CD14-positive monocyte (primary cell): ENCODE measurements at regions not wholly inside any gene's neighbourhood (a gene's known extent, or its start where the extent isn't known, plus 50 kb on each side); places are given as distances from the start of the nearest gene placed in this dataset.

Experiments
- DNase-seq, 3 donors: peaks; one replicate each; pipeline ENCODE4 v3.0.0-alpha.2; 2011 to 2022
- H2AFZ ChIP-seq: 2 replicates; pipeline ENCODE4 v1.6.0; 2012; ENCODE audit warnings: mild to moderate bottlenecking, low read depth, low read length, inconsistent platforms; ENCODE audit not compliant: insufficient read depth, poor library complexity, severe bottlenecking
- H3K27ac ChIP-seq, 2 donors: 1 replicate in 1 of 2; 2 replicates in 1 of 2; pipeline ENCODE4 v1.5.1; 2012 to 2013; ENCODE audit warnings: low read length in 2 of 2, control low read depth in 1 of 2, inconsistent platforms in 1 of 2, low read depth in 1 of 2, mild to moderate bottlenecking in 1 of 2
- H3K27me3 ChIP-seq, 2 donors: one replicate each; pipeline versions ENCODE4 v1.6.0 to v1.6.1; 2011 to 2013; ENCODE audit warnings: low read length in 2 of 2; ENCODE audit not compliant: control insufficient read depth in 2 of 2, insufficient read depth in 2 of 2
- H3K36me3 ChIP-seq, 2 donors: replicated peaks in 1 of 2; 1 replicate in 1 of 2; 2 replicates in 1 of 2; pipeline versions ENCODE4 v1.5.1 to v1.6.1; 2012 to 2013; ENCODE audit warnings: low read length in 2 of 2, control low read depth in 1 of 2, inconsistent platforms in 1 of 2, mild to moderate bottlenecking in 1 of 2; ENCODE audit not compliant: insufficient read depth in 2 of 2, control insufficient read depth in 1 of 2
- H3K4me1 ChIP-seq, 2 donors: 1 replicate in 1 of 2; 2 replicates in 1 of 2; pipeline versions ENCODE4 v1.5.1 to v1.6.1; 2012 to 2013; ENCODE audit warnings: low read length in 2 of 2, control low read depth in 1 of 2, inconsistent platforms in 1 of 2, mild to moderate bottlenecking in 1 of 2, moderate library complexity in 1 of 2; ENCODE audit not compliant: insufficient read depth in 2 of 2, control insufficient read depth in 1 of 2
- H3K4me2 ChIP-seq: replicated peaks from 2 replicates; pipeline ENCODE3; 2012; ENCODE audit warnings: low read length, moderate library complexity, mild to moderate bottlenecking; ENCODE audit not compliant: poor library complexity, severe bottlenecking; ENCODE audit errors: extremely low read depth
- H3K4me3 ChIP-seq, 3 experiments: fragments of 200-600 bp in 1 of 3; sonication (generic) in 1 of 3; replicated peaks in 1 of 3; 1 replicate in 2 of 3; 2 replicates in 1 of 3; pipeline ENCODE4 v1.5.1; 2011 to 2013; ENCODE audit warnings: low read length in 3 of 3, mild to moderate bottlenecking in 3 of 3, control low read depth in 2 of 3, low read depth in 2 of 3, inconsistent platforms in 1 of 3, moderate library complexity in 1 of 3
- H3K79me2 ChIP-seq: 2 replicates; pipeline ENCODE4 v1.6.0; 2012; ENCODE audit warnings: mild to moderate bottlenecking, control low read depth, inconsistent platforms, low read length, moderate library complexity; ENCODE audit not compliant: insufficient read depth
- H3K9ac ChIP-seq: 2 replicates; pipeline ENCODE4 v1.6.0; 2017; ENCODE audit warnings: low read length, mild to moderate bottlenecking; ENCODE audit not compliant: insufficient read depth, poor library complexity, severe bottlenecking
- H3K9me3 ChIP-seq, 2 donors: replicated peaks in 1 of 2; 1 replicate in 1 of 2; 2 replicates in 1 of 2; pipeline versions ENCODE4 v1.5.1 to v1.6.1; 2012 to 2013; ENCODE audit warnings: low read length in 2 of 2, control low read depth in 1 of 2; ENCODE audit not compliant: control insufficient read depth in 1 of 2, insufficient read depth in 1 of 2
- H4K20me1 ChIP-seq: 2 replicates; pipeline ENCODE4 v1.6.0; 2012; ENCODE audit warnings: mild to moderate bottlenecking, low read length, control low read depth, moderate library complexity; ENCODE audit not compliant: insufficient read depth
- H3K27ac Mint-ChIP-seq, 7 donors: one replicate each; pipeline ENCODE4 v1.8.0; 2020; ENCODE audit warnings: mild to moderate bottlenecking in 7 of 7, mixed read lengths in 7 of 7, moderate library complexity in 6 of 7, inconsistent platforms in 2 of 7
- H3K27me3 Mint-ChIP-seq, 3 donors: one replicate each; pipeline ENCODE4 v1.8.0; 2021 to 2022; ENCODE audit warnings: low read depth in 3 of 3, mild to moderate bottlenecking in 3 of 3, mixed read lengths in 3 of 3, moderate library complexity in 3 of 3, inconsistent platforms in 1 of 3
- H3K36me3 Mint-ChIP-seq, 2 donors: one replicate each; pipeline ENCODE4 v1.8.0; 2020; ENCODE audit warnings: mixed read lengths in 2 of 2, inconsistent platforms in 1 of 2, mild to moderate bottlenecking in 1 of 2
- H3K4me1 Mint-ChIP-seq: one replicate; pipeline ENCODE4 v1.8.0; 2020; ENCODE audit warnings: mild to moderate bottlenecking, mixed read lengths
- H3K4me3 Mint-ChIP-seq, 2 donors: one replicate each; pipeline ENCODE4 v1.8.0; 2020; ENCODE audit warnings: mild to moderate bottlenecking in 2 of 2, mixed read lengths in 2 of 2, moderate library complexity in 1 of 2
- H3K9me3 Mint-ChIP-seq, 7 donors: one replicate each; pipeline ENCODE4 v1.8.0; 2020 to 2022; ENCODE audit warnings: mixed read lengths in 7 of 7, mild to moderate bottlenecking in 6 of 7, moderate library complexity in 6 of 7, inconsistent platforms in 2 of 7
- WGBS: methylation state at CpG from one replicate; pipeline ENCODE4 v1.1.5; 2013; ENCODE audit warnings: missing lambda C conversion rate; ENCODE audit not compliant: insufficient coverage; 5-methylcytosine and 5-hydroxymethylcytosine counted together
- intact Hi-C, 2 donors: fragments of 100-400 bp; cut with micrococcal nuclease; formaldehyde crosslinking; loops; one replicate each; pipeline versions ENCODE4 v1.15.0 to v1.15.1; 2023
- TF ChIP-seq, protein P1 (sequence below): fragments of 200-600 bp; IDR thresholded peaks from one replicate; pipeline ENCODE4 v1.8.0; 2022; ENCODE audit warnings: antibody characterized with exemption, mild to moderate bottlenecking

DNA sequence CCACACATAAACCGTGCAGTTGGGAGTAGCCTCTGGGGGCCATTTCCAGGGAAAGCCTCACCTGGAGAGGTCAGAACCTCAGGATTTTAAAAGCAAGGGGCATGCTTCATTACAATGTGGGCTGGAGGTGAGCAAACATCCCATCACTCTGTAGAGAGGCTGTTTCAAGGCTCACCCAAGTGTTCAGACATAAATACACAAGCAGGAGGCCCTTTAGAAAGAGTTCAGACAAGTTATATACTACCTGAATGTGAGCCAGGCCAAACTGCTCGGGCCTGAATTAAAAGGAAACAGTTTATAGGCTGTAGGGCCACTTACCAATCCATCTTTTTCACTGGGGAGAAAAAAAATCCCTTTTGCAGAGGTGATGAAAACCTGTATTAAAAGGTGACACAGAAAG, 540.0 kb upstream of the ZEB2 start:
- WGBS = no CpG with 5 or more reads among the region's 2 CpGs
- H3K27ac ChIP-seq = no peak overlapping the region
- no peaks in the 10 kb centered on the region for H3K36me3 Mint-ChIP-seq
- no peaks in the 10 kb centered on the region for H4K20me1 ChIP-seq
- peaks cover 0 to 3% (median 2%) of the 10 kb centered on the region in 7 donors for H3K9me3 Mint-ChIP-seq
- no peak overlapping the region for H3K4me2 ChIP-seq
- intact Hi-C loops = no loop called here
- no peaks in the 10 kb centered on the region for H3K27me3 ChIP-seq
- H3K4me3 ChIP-seq = no peak overlapping the region
- no peak overlapping the region for H3K9ac ChIP-seq
- no peak for DNase-seq
- TF ChIP-seq, protein P1, sequence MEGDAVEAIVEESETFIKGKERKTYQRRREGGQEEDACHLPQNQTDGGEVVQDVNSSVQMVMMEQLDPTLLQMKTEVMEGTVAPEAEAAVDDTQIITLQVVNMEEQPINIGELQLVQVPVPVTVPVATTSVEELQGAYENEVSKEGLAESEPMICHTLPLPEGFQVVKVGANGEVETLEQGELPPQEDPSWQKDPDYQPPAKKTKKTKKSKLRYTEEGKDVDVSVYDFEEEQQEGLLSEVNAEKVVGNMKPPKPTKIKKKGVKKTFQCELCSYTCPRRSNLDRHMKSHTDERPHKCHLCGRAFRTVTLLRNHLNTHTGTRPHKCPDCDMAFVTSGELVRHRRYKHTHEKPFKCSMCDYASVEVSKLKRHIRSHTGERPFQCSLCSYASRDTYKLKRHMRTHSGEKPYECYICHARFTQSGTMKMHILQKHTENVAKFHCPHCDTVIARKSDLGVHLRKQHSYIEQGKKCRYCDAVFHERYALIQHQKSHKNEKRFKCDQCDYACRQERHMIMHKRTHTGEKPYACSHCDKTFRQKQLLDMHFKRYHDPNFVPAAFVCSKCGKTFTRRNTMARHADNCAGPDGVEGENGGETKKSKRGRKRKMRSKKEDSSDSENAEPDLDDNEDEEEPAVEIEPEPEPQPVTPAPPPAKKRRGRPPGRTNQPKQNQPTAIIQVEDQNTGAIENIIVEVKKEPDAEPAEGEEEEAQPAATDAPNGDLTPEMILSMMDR = no peak
- no peaks in the 10 kb centered on the region for H3K36me3 ChIP-seq
- no peaks in the 10 kb centered on the region for H3K27me3 Mint-ChIP-seq
- H3K79me2 ChIP-seq = no peaks in the 10 kb centered on the region
- H3K27ac Mint-ChIP-seq = no peak overlapping the region
- H3K4me1 Mint-ChIP-seq = no peaks in the 10 kb centered on the region
- no peaks in the 10 kb centered on the region for H3K9me3 ChIP-seq
- H3K4me3 Mint-ChIP-seq = no peak overlapping the region
- H3K4me1 ChIP-seq = no peaks in the 10 kb centered on the region
- H2AFZ ChIP-seq = no peak overlapping the region

DNA sequence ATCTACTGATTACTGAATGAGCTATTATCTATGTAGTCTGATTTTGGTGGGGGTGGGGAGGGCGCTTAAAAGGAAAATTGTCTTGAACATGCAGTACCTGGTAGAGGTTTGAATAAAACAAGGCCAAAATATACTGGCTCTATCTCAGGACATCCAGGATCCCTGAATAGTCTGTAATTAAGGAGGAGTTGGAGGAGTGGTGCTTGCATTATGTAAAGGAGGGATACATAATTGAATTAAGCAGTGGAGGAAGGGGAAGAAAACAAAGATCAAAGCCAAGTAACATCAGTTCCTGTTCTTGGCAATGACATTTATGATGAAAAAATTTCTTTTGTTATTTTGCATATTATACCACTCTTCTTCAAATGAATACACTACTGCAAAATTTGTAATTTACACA, 539.4 kb upstream of the ZEB2 start:
- peaks cover 0 to 3% (median 2%) of the 10 kb centered on the region in 7 donors for H3K9me3 Mint-ChIP-seq
- no CpG with 5 or more reads among the region's 1 CpG for WGBS
- no peak overlapping the region for H3K4me2 ChIP-seq
- DNase-seq = no peak
- H3K79me2 ChIP-seq = no peaks in the 10 kb centered on the region
- intact Hi-C loops = no loop called here
- H3K4me3 Mint-ChIP-seq = no peak overlapping the region
- no peaks in the 10 kb centered on the region for H3K4me1 Mint-ChIP-seq
- H3K27ac ChIP-seq = no peak overlapping the region
- H3K36me3 Mint-ChIP-seq = no peaks in the 10 kb centered on the region
- TF ChIP-seq, protein P1 = no peak
- H2AFZ ChIP-seq = no peak overlapping the region
- H3K9me3 ChIP-seq = no peaks in the 10 kb centered on the region
- no peaks in the 10 kb centered on the region for H3K27me3 ChIP-seq
- H4K20me1 ChIP-seq = no peaks in the 10 kb centered on the region
- no peaks in the 10 kb centered on the region for H3K27me3 Mint-ChIP-seq
- no peaks in the 10 kb centered on the region for H3K4me1 ChIP-seq
- no peak overlapping the region for H3K27ac Mint-ChIP-seq
- no peak overlapping the region for H3K9ac ChIP-seq
- H3K4me3 ChIP-seq = no peak overlapping the region
- H3K36me3 ChIP-seq = no peaks in the 10 kb centered on the region
